ENCODE measurements at regions not wholly inside any gene's neighbourhood (a gene's known extent, or its start where the extent isn't known, plus 50 kb on each side); places are given as distances from the start of the nearest gene placed in this dataset.

DNA sequence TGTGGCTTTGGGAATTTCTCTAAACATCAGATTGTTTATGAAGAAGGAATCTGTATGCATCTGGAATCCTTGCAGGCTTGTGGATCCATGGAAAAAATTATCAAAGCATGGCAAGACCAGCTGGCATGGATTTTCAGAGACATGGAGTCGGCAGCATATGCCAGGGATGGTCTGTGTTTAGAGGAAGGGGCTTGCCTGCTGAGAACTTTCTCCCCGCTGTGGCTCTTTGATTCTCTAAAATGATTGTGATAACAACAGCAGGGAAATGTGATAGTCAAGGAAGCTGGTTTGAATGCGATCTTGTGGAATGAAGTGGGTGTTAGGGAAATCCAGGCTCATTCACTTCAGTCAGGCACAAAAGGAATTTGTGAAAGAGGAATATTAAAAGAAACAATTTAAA lies 245.7 kb upstream of the THRB start:
- TF ChIP-seq, protein P1, sequence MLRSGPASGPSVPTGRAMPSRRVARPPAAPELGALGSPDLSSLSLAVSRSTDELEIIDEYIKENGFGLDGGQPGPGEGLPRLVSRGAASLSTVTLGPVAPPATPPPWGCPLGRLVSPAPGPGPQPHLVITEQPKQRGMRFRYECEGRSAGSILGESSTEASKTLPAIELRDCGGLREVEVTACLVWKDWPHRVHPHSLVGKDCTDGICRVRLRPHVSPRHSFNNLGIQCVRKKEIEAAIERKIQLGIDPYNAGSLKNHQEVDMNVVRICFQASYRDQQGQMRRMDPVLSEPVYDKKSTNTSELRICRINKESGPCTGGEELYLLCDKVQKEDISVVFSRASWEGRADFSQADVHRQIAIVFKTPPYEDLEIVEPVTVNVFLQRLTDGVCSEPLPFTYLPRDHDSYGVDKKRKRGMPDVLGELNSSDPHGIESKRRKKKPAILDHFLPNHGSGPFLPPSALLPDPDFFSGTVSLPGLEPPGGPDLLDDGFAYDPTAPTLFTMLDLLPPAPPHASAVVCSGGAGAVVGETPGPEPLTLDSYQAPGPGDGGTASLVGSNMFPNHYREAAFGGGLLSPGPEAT (IDR thresholded peaks at IDR 0.05; ENCODE audit: low read depth), result no peak
- no peak for TF ChIP-seq MXI1 (IDR thresholded peaks at IDR 0.05; ENCODE audit: low read depth, low read length)
- TF ChIP-seq, protein P2, sequence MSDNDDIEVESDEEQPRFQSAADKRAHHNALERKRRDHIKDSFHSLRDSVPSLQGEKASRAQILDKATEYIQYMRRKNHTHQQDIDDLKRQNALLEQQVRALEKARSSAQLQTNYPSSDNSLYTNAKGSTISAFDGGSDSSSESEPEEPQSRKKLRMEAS (IDR thresholded peaks at IDR 0.05; ENCODE audit: low read depth, low read length), result no peak

Measured in GM12878 (cell line).